ENCODE measurements at regions not wholly inside any gene's neighbourhood (a gene's known extent, or its start where the extent isn't known, plus 50 kb on each side); places are given as distances from the start of the nearest gene placed in this dataset.

- intact Hi-C loops (cut with DNase I) = loop anchor here (5.0 to 10.0 kb wide), 11 partner anchors 93 to 806 kb away; no protein-coding TSS in a partner anchor
- Histone ChIP-seq H3K36me3 (no peaks in the 10 kb centered on the region), H3K4me1 (no peaks in the 10 kb centered on the region), H3K9me3 (peaks cover 0 to 13% (median 0%) of the 10 kb centered on the region in 11 donors), H3K27me3 (peaks cover 0 to 3% (median 0%) of the 10 kb centered on the region in 7 donors), H3K4me3 (no peak overlapping the region), H3K27ac (no peak overlapping the region)
- no peak for TF ChIP-seq CTCF (IDR thresholded peaks at IDR 0.05)
- WGBS, 2 donors = 16 to 18% methylated on average over 2 of the region's 2 CpGs
- DNase-seq (no peak), ATAC-seq (no peak)
Measured at GRCh38 chr12:58349161-58349560, 407.8 kb downstream of the ATP23 start.

- Histone ChIP-seq H3K36me3 (no peaks in the 10 kb centered on the region), H3K4me3 (no peak overlapping the region), H3K27ac (no peak overlapping the region), H3K27me3 (no peaks in the 10 kb centered on the region), H3K9me3 (no peaks in the 10 kb centered on the region), H3K4me1 (no peaks in the 10 kb centered on the region)
- intact Hi-C loops (cut with DNase I) = no loop called here
- no peak for DNase-seq
- TF ChIP-seq CTCF (IDR thresholded peaks at IDR 0.05) = no peak
- 85 to 91% methylated on average over 5 of the region's 5 CpGs for WGBS, 2 donors
- ATAC-seq = no peak
Measured at GRCh38 chr12:58356794-58357193, 415.4 kb downstream of the ATP23 start.

GRCh38 chr12:58357511-58357910, 416.1 kb downstream of the ATP23 start:
- no peak for DNase-seq
- H3K4me3 ChIP-seq = no peak overlapping the region
- H3K27me3 ChIP-seq = no peaks in the 10 kb centered on the region
- no peaks in the 10 kb centered on the region for H3K4me1 ChIP-seq
- intact Hi-C loops (cut with DNase I) = no loop called here
- WGBS, 2 donors = 97 to 98% methylated on average over 2 of the region's 2 CpGs
- H3K9me3 ChIP-seq = no peaks in the 10 kb centered on the region
- ATAC-seq = no peak
- no peak for TF ChIP-seq CTCF (IDR thresholded peaks at IDR 0.05)
- no peak overlapping the region for H3K27ac ChIP-seq
- H3K36me3 ChIP-seq = no peaks in the 10 kb centered on the region

- ATAC-seq (no peak), DNase-seq (no peak)
- H3K4me1 ChIP-seq = no peaks in the 10 kb centered on the region
- H3K27ac ChIP-seq = no peak overlapping the region
- H3K27me3 ChIP-seq = no peaks in the 10 kb centered on the region
- intact Hi-C loops (cut with DNase I) = no loop called here
- 72 to 85% methylated on average over 3 of the region's 3 CpGs for WGBS, 2 donors
- H3K36me3 ChIP-seq = no peaks in the 10 kb centered on the region
- TF ChIP-seq CTCF (IDR thresholded peaks at IDR 0.05) = no peak
- H3K4me3 ChIP-seq = no peak overlapping the region
- no peaks in the 10 kb centered on the region for H3K9me3 ChIP-seq
Measured at GRCh38 chr12:58358369-58358768, 417.0 kb downstream of the ATP23 start.
